LNCAP (cell line): ENCODE measurements at regions not wholly inside any gene's neighbourhood (a gene's known extent, or its start where the extent isn't known, plus 50 kb on each side); places are given as distances from the start of the nearest gene placed in this dataset.

Experiments used
- CTCF ChIP-seq: fragments of 450-650 bp; IDR thresholded peaks from 2 replicates; pipeline ENCODE4 v1.5.1; 2017; ENCODE audit warnings: mild to moderate bottlenecking

- TF ChIP-seq CTCF: no peak
Observed at GRCh38 chr10:78212060-78212785, 178.6 kb downstream of the RPS24 start.

GRCh38 chr10:78212786-78213175 is 179.1 kb downstream of the RPS24 start:
- TF ChIP-seq CTCF: no peak

GRCh38 chr10:78214955-78215354 is 181.3 kb downstream of the RPS24 start:
- TF ChIP-seq CTCF: no peak

GRCh38 chr10:78215645-78216044 is 182.0 kb downstream of the RPS24 start:
- no peak for TF ChIP-seq CTCF

- TF ChIP-seq CTCF: no peak
Observed at GRCh38 chr10:78217336-78217735, 183.7 kb downstream of the RPS24 start.

- no peak for TF ChIP-seq CTCF
Observed at GRCh38 chr10:78218798-78219490, 185.3 kb downstream of the RPS24 start.

GRCh38 chr10:78220781-78221180 is 187.1 kb downstream of the RPS24 start:
- no peak for TF ChIP-seq CTCF
